SU-DHL-6 (cell line): ENCODE measurements at regions not wholly inside any gene's neighbourhood (a gene's known extent, or its start where the extent isn't known, plus 50 kb on each side); places are given as distances from the start of the nearest gene placed in this dataset.

Experiments
- CTCF ChIP-seq: fragments of 200-600 bp; sonication (generic); IDR thresholded peaks from one replicate; pipeline ENCODE4 v1.5.1; 2017; ENCODE audit warnings: antibody characterized with exemption, mild to moderate bottlenecking, low read length, moderate library complexity; ENCODE audit not compliant: insufficient read depth, poor library complexity, severe bottlenecking
- EZH2phosphoT487 ChIP-seq: fragments of 200-600 bp; sonication (generic), shearing (Covaris generic); conservative IDR thresholded peaks from 2 replicates; pipeline ENCODE4 v1.6.1; 2018; ENCODE audit warnings: mild to moderate bottlenecking, antibody characterized with exemption, low read length, moderate library complexity, mixed read lengths

DNA sequence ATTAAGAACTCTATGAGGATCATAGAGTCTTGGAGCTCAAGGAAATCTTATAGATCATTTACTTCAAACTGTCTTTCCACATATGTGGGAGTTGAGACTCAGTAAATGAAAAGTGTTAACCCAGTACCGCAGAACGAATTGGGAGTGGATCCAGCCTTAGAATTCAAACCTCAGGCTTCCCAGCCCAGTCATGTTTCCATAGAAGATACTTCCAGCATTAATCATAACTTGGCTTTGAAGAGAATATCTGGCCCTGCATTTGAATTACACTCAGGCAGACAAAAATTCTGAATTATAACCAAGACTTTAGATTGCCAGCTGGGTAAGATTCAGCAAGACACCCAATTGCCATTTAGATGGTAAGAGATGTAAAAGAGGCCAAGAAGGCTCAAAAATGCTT lies 972.0 kb downstream of the TUSC7 start:
- TF ChIP-seq CTCF, result no peak
- no peak for TF ChIP-seq EZH2phosphoT487
